PC-9 (cell line): ENCODE measurements at regions not wholly inside any gene's neighbourhood (a gene's known extent, or its start where the extent isn't known, plus 50 kb on each side); places are given as distances from the start of the nearest gene placed in this dataset.
A peak's percentile ranks its signal among the peaks of the same experiment; 100 is the strongest.
"Not testable (repeated sequence)": the region's sequence is repeated elsewhere in the genome, so short reads cannot be mapped to it uniquely, and the experiment has no call there.

ENCODE experiments used
- BruUV-seq: library from RNA; stranded (reverse); fragments of 400-500 nt; replicated peaks from 2 replicates; lab custom pipeline; 2021; lab: Mats Ljungman, UMichigan
- CTCF ChIA-PET: fragments of 300-600 bp; sonication (Branson Sonifier 250); formaldehyde crosslinking; loops from one replicate; lab custom pipeline; 2022; ENCODE audit warnings: antibody characterized with exemption; lab: Charles Lee
- POLR2A ChIA-PET: fragments of 300-600 bp; sonication (Branson Sonifier 250); formaldehyde crosslinking; loops from one replicate; lab custom pipeline; 2022; ENCODE audit warnings: antibody characterized with exemption; ENCODE audit not compliant: unreplicated experiment; lab: Charles Lee
- DNase-seq, 2 experiments: peaks; one replicate each; pipeline versions ENCODE4 v3.0.0 to v3.0.0-alpha.2; 2015 to 2022; ENCODE audit warnings: mixed read lengths in 1 of 2
- H2AFZ ChIP-seq: fragments of 200-600 bp; sonication (generic); 2 replicates; pipeline ENCODE4 v1.8.1; 2017; ENCODE audit warnings: antibody characterized with exemption
- H3F3A ChIP-seq: fragments of 200-600 bp; sonication (generic); 2 replicates; pipeline ENCODE4 v1.8.1; 2017; ENCODE audit warnings: antibody characterized with exemption, mild to moderate bottlenecking, low read depth; ENCODE audit not compliant: insufficient read depth
- H3K27ac ChIP-seq: fragments of 200-600 bp; sonication (generic); 2 replicates; pipeline ENCODE4 v1.6.1; 2016; ENCODE audit warnings: mixed run types
- H3K27me3 ChIP-seq: fragments of 200-600 bp; sonication (generic); 2 replicates; pipeline ENCODE4 v1.6.1; 2016; ENCODE audit warnings: low read depth, mixed run types; ENCODE audit not compliant: insufficient read depth
- H3K36me3 ChIP-seq: fragments of 200-600 bp; sonication (generic); 2 replicates; pipeline ENCODE4 v1.6.1; 2016; ENCODE audit warnings: low read depth, mixed run types
- H3K4me1 ChIP-seq: fragments of 200-600 bp; sonication (generic); replicated peaks from 2 replicates; pipeline ENCODE4 v1.6.1; 2016; ENCODE audit warnings: mixed run types; ENCODE audit not compliant: insufficient read depth
- H3K4me2 ChIP-seq: fragments of 200-600 bp; sonication (generic); 2 replicates; pipeline ENCODE4 v1.6.1; 2017; ENCODE audit warnings: mixed run types
- H3K4me3 ChIP-seq: fragments of 200-600 bp; sonication (generic); 2 replicates; pipeline ENCODE4 v1.6.1; 2016; ENCODE audit warnings: mixed run types
- H3K79me2 ChIP-seq: fragments of 200-600 bp; sonication (generic); 2 replicates; pipeline ENCODE4 v1.6.1; 2017; ENCODE audit warnings: low read depth, mixed run types
- H3K9me2 ChIP-seq: fragments of 200-600 bp; sonication (generic); 2 replicates; pipeline ENCODE4 v1.8.1; 2017; ENCODE audit warnings: mild to moderate bottlenecking; ENCODE audit not compliant: insufficient read depth
- H3K9me3 ChIP-seq: fragments of 200-600 bp; sonication (generic); 2 replicates; pipeline ENCODE4 v1.8.1; 2016; ENCODE audit warnings: low read depth; ENCODE audit not compliant: insufficient read depth
- H4K20me1 ChIP-seq: fragments of 200-600 bp; sonication (generic); 2 replicates; pipeline ENCODE4 v1.8.1; 2017; ENCODE audit not compliant: insufficient read depth
- CTCF ChIP-seq: fragments of 200-600 bp; sonication (generic); conservative IDR thresholded peaks from 2 replicates; pipeline ENCODE4 v1.6.1; 2017; ENCODE audit warnings: mixed run types, antibody characterized with exemption, mild to moderate bottlenecking, moderate library complexity
- EZH2 ChIP-seq: fragments of 200-600 bp; sonication (generic); IDR thresholded peaks from 2 replicates; pipeline ENCODE4 v1.8.0; 2017; ENCODE audit warnings: antibody characterized with exemption, low read depth
- intact Hi-C: fragments of 100-400 bp; cut with micrococcal nuclease; formaldehyde crosslinking; loops from one replicate; pipeline ENCODE4 v1.10.0; 2022; ENCODE audit not compliant: unreplicated experiment

GRCh38 chrX:127879585-127879984 is 172.6 kb downstream of the ACTRT1 start:
- Histone ChIP-seq H4K20me1 (no peaks in the 10 kb centered on the region), H3K9me3 (no peaks in the 10 kb centered on the region), H3K4me1 (peaks cover 40% of the 10 kb centered on the region), H3F3A (peaks cover 10% of the 10 kb centered on the region), H3K4me2 (peak overlapping the region; percentile 66), H3K79me2 (no peaks in the 10 kb centered on the region), H2AFZ (no peak overlapping the region), H3K27ac (peak overlapping the region; percentile 65), H3K4me3 (peak overlapping the region; percentile 21; the same call in 1 of the 2 replicates), H3K9me2 (no peaks in the 10 kb centered on the region; the same call in 1 of the 2 replicates), H3K36me3 (no peaks in the 10 kb centered on the region), H3K27me3 (no peaks in the 10 kb centered on the region)
- no TSS peak for BruUV-seq
- peak in 1 of 2 experiments; percentile 84 for DNase-seq
- ChIA-PET CTCF (no interaction called here), POLR2A (no interaction called here)
- TF ChIP-seq CTCF, result no peak
- TF ChIP-seq EZH2, result no peak
- intact Hi-C loops, result loop anchor here (2.0 kb wide), 1 partner anchor 141 kb away; no protein-coding TSS in a partner anchor

DNA sequence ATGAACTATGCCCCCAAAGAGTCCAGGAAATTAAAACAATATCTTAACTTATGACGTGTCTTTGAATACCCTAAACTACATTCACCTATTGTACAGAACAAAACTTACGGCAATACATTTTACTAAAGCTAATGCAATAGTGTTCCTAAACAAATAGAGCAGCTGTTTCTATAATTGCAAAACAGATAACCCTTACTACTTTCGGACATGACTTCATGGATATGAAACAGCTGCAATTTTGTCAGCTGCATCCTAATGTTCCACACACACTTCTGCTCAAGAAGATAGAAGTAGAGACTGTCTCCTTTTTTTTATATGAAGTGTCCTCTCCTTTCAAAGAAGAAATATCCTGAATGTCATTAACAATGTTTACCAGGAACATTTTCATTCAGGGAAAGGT is 174.9 kb downstream of the ACTRT1 start:
- H2AFZ ChIP-seq, result peak overlapping the region; percentile 91
- CTCF ChIA-PET, result no interaction called here

GRCh38 chrX:127873637-127874036 is 178.6 kb downstream of the ACTRT1 start:
- TF ChIP-seq CTCF, result no peak
- no peak for TF ChIP-seq EZH2
- no peak overlapping the region for H3K4me3 ChIP-seq
- intact Hi-C loops, result no loop called here
- no peaks in the 10 kb centered on the region for H4K20me1 ChIP-seq
- no peak for DNase-seq
- peaks cover 12% of the 10 kb centered on the region for H3K4me1 ChIP-seq
- H3K27me3 ChIP-seq, result no peaks in the 10 kb centered on the region
- no peaks in the 10 kb centered on the region for H3K9me3 ChIP-seq
- no peak overlapping the region for H3K27ac ChIP-seq
- no TSS peak for BruUV-seq
- no peaks in the 10 kb centered on the region for H3K36me3 ChIP-seq
- POLR2A ChIA-PET, result no interaction called here
- no peak overlapping the region for H2AFZ ChIP-seq
- no peaks in the 10 kb centered on the region for H3K79me2 ChIP-seq
- no peak overlapping the region for H3K4me2 ChIP-seq
- CTCF ChIA-PET, result no interaction called here
- peaks cover 5% of the 10 kb centered on the region for H3F3A ChIP-seq
- peaks cover 5% of the 10 kb centered on the region for H3K9me2 ChIP-seq

More for the DNA sequence above, 174.9 kb downstream of the ACTRT1 start:
- H3K4me3 ChIP-seq, result peak overlapping the region; percentile 64; the same call in 1 of the 2 replicates
- no peaks in the 10 kb centered on the region for H3K9me3 ChIP-seq
- H3K79me2 ChIP-seq, result no peaks in the 10 kb centered on the region
- peaks cover 33% of the 10 kb centered on the region for H3K4me1 ChIP-seq
- no peaks in the 10 kb centered on the region for H3K36me3 ChIP-seq
- TF ChIP-seq CTCF, result no peak
- TF ChIP-seq EZH2, result no peak
- intact Hi-C loops, result no loop called here
- H3K27me3 ChIP-seq, result no peaks in the 10 kb centered on the region
- BruUV-seq, result no TSS peak
- no peaks in the 10 kb centered on the region for H4K20me1 ChIP-seq
- POLR2A ChIA-PET, result interaction anchor here (0.6 kb wide), 1 partner anchor 275 kb away, joined by 11 read pairs; no protein-coding TSS in a partner anchor
- H3K4me2 ChIP-seq, result peak overlapping the region; percentile 83
- peak overlapping the region; percentile 73 for H3K27ac ChIP-seq
- DNase-seq, result no peak
- peaks cover 8% of the 10 kb centered on the region for H3F3A ChIP-seq
- H3K9me2 ChIP-seq, result no peaks in the 10 kb centered on the region; the same call in 1 of the 2 replicates

DNA sequence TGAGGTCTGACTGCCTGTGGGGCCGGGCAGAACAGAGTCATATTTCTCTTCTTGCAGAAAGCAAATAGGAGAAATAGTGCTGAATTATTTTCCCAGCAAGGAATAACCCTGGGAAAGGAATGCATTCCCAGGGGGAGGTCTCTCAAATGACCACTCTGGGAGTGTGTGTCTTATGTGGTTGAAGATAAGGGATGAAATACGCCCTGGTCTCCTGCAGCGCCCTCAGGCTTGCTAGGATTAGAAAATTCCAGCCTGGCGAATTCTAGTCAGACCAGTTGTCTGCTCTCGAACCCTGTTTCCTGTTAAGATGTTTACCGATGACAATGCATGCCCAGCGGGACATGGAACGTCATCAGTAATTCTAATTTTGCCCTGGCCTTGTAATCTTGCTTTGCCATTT is 185.3 kb downstream of the ACTRT1 start:
- BruUV-seq, H3K27ac ChIP-seq, DNase-seq, H3K4me1 ChIP-seq, intact Hi-C loops, H3K9me2 ChIP-seq, CTCF ChIA-PET, H3K4me3 ChIP-seq, H3K4me2 ChIP-seq, H3K27me3 ChIP-seq, H3F3A ChIP-seq, POLR2A ChIA-PET, H4K20me1 ChIP-seq, H2AFZ ChIP-seq, H3K36me3 ChIP-seq, H3K79me2 ChIP-seq: not testable (repeated sequence)
- H3K9me3 ChIP-seq, result peaks cover 14% of the 10 kb centered on the region; the same call in 1 of the 2 replicates
